GDM1 (cell line): ENCODE measurements at regions not wholly inside any gene's neighbourhood (a gene's known extent, or its start where the extent isn't known, plus 50 kb on each side); places are given as distances from the start of the nearest gene placed in this dataset.

Experiments used
- DNase-seq: peaks from one replicate; lab custom pipeline; 2025; lab: John Stamatoyannopoulos, UW

GRCh38 chr10:8428654-8429053 lies 374.2 kb downstream of the GATA3 start:
- no peak for DNase-seq

GRCh38 chr10:8430321-8430720 lies 375.8 kb downstream of the GATA3 start:
- DNase-seq = no peak

- DNase-seq = no peak
Measured at GRCh38 chr10:8431511-8431910, 377.0 kb downstream of the GATA3 start.

GRCh38 chr10:8435186-8436055 lies 380.9 kb downstream of the GATA3 start:
- no peak for DNase-seq

- no peak for DNase-seq
Measured at GRCh38 chr10:8437896-8438295, 383.4 kb downstream of the GATA3 start.

- DNase-seq = no peak
Measured at GRCh38 chr10:8438603-8439002, 384.1 kb downstream of the GATA3 start.

- no peak for DNase-seq
Measured at GRCh38 chr10:8439040-8439439, 384.6 kb downstream of the GATA3 start.

- no peak for DNase-seq
Measured at GRCh38 chr10:8444630-8445029, 390.1 kb downstream of the GATA3 start.

- DNase-seq = no peak
Measured at GRCh38 chr10:8445353-8445752, 390.9 kb downstream of the GATA3 start.

GRCh38 chr10:8449909-8450308 lies 395.4 kb downstream of the GATA3 start:
- no peak for DNase-seq

- no peak for DNase-seq
Measured at GRCh38 chr10:8453587-8453986, 399.1 kb downstream of the GATA3 start.

GRCh38 chr10:8454357-8454756 lies 399.9 kb downstream of the GATA3 start:
- no peak for DNase-seq

- no peak for DNase-seq
Measured at GRCh38 chr10:8455181-8455580, 400.7 kb downstream of the GATA3 start.

GRCh38 chr10:8456386-8456785 lies 401.9 kb downstream of the GATA3 start:
- DNase-seq = no peak

GRCh38 chr10:8460626-8461025 lies 406.1 kb downstream of the GATA3 start:
- DNase-seq = no peak

GRCh38 chr10:8462565-8462964 lies 408.1 kb downstream of the GATA3 start:
- DNase-seq = no peak

- DNase-seq = no peak
Measured at GRCh38 chr10:8463853-8464252, 409.4 kb downstream of the GATA3 start.

GRCh38 chr10:8468477-8468876 lies 414.0 kb downstream of the GATA3 start:
- no peak for DNase-seq

- no peak for DNase-seq
Measured at GRCh38 chr10:8473205-8473604, 418.7 kb downstream of the GATA3 start.

- DNase-seq = no peak
Measured at GRCh38 chr10:8477300-8477699, 422.8 kb downstream of the GATA3 start.

- no peak for DNase-seq
Measured at GRCh38 chr10:8481718-8482504, 427.4 kb downstream of the GATA3 start.

- DNase-seq = no peak
Measured at GRCh38 chr10:8485032-8485431, 430.5 kb downstream of the GATA3 start.

GRCh38 chr10:8487346-8487745 lies 432.9 kb downstream of the GATA3 start:
- DNase-seq = no peak
